ENCODE measurements at regions not wholly inside any gene's neighbourhood (a gene's known extent, or its start where the extent isn't known, plus 50 kb on each side); places are given as distances from the start of the nearest gene placed in this dataset.
"Not testable (repeated sequence)": the region's sequence is repeated elsewhere in the genome, so short reads cannot be mapped to it uniquely, and the experiment has no call there.

GRCh38 chr21:27363719-27364477 is 397.0 kb upstream of the ADAMTS5 start:
- Histone ChIP-seq H3K4me1 (ENCODE audit: insufficient read depth, low read length) (no peaks in the 10 kb centered on the region), H3K9ac (ENCODE audit: low read depth, low read length) (no peak overlapping the region), H3K27ac (ENCODE audit: low read depth, low read length) (no peak overlapping the region), H3K9me3 (ENCODE audit: insufficient read depth, low read depth, low read length) (no peaks in the 10 kb centered on the region), H3K4me3 (ENCODE audit: low read length) (no peak overlapping the region), H3K27me3 (ENCODE audit: insufficient read depth, low read length) (no peaks in the 10 kb centered on the region), H3K36me3 (ENCODE audit: insufficient read depth, low read length) (no peaks in the 10 kb centered on the region)
- WGBS, result 92% methylated on average over 2 of the region's 3 CpGs

DNA sequence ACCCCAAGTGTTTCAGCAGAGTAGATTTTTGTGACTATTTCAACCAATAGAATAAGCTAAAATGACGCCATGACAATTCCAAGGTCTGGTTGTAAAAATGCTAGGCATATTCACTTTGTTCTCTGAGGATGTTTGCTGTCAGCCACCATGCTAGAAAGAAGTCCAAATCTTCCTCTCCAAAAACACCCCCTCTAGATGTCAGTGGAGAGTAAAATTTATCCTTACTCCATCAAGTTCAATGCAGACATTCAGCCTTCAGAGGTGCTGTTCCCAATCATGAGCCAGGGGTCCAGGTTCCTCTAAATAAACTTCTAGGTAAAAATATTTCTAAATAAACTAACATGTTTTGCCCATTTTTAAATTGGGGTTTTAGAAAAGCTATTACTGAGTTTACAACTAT is 395.4 kb upstream of the ADAMTS5 start:
- no peaks in the 10 kb centered on the region for H3K9me3 ChIP-seq (ENCODE audit: insufficient read depth, low read depth, low read length)
- H3K9ac ChIP-seq (ENCODE audit: low read depth, low read length), result no peak overlapping the region
- WGBS, result 60% methylated on average over 1 of the region's 1 CpG
- no peaks in the 10 kb centered on the region for H3K4me1 ChIP-seq (ENCODE audit: insufficient read depth, low read length)
- H3K27me3 ChIP-seq (ENCODE audit: insufficient read depth, low read length), result no peaks in the 10 kb centered on the region
- H3K4me3 ChIP-seq (ENCODE audit: low read length), result no peak overlapping the region
- no peaks in the 10 kb centered on the region for H3K36me3 ChIP-seq (ENCODE audit: insufficient read depth, low read length)
- H3K27ac ChIP-seq (ENCODE audit: low read depth, low read length), result no peak overlapping the region

DNA sequence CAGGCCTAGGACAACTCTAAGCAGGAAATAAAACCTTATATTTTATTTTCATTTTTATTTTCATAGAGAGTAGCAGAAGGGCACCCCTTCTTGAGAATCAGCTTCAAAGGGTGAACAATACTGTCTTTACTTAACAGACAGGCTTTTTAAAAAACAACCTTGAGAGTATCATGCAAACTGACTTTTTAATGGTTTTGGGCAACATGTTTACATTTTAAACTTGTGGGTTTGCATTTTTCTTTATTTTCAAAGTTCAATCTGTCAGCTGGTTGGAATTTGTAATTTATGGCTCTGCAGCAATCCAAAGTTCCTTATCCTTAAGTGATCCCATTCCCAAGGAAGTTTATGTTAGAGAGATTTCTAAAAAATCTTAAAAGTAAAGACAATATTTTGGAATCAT is 392.3 kb upstream of the ADAMTS5 start:
- Histone ChIP-seq H3K9me3 (ENCODE audit: insufficient read depth, low read depth, low read length) (no peaks in the 10 kb centered on the region), H3K4me3 (ENCODE audit: low read length) (no peak overlapping the region), H3K9ac (ENCODE audit: low read depth, low read length) (no peak overlapping the region), H3K4me1 (ENCODE audit: insufficient read depth, low read length) (no peaks in the 10 kb centered on the region), H3K27me3 (ENCODE audit: insufficient read depth, low read length) (no peaks in the 10 kb centered on the region), H3K27ac (ENCODE audit: low read depth, low read length) (no peak overlapping the region), H3K36me3 (ENCODE audit: insufficient read depth, low read length) (no peaks in the 10 kb centered on the region)

DNA sequence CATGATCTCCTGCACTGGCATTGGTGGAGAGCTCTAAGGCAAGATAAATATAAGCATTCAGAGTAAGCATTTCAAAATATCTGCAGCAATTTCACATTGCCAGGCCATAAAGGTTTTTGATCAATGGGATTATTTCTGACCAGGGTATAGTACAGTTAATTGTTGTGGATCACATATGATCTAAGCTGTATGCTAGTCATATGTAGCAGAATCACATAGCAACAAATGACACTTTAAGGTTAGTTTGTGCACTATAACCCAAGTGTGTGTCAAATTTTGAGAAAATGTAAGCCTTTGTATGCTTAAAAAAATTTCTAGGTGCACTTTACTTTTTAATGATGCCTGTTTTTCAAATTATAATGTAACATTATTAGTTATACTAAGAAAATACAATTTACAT is 386.0 kb upstream of the ADAMTS5 start:
- Histone ChIP-seq H3K4me1 (ENCODE audit: insufficient read depth, low read length) (no peaks in the 10 kb centered on the region), H3K27ac (ENCODE audit: low read depth, low read length) (no peak overlapping the region), H3K27me3 (ENCODE audit: insufficient read depth, low read length) (no peaks in the 10 kb centered on the region), H3K36me3 (ENCODE audit: insufficient read depth, low read length) (no peaks in the 10 kb centered on the region), H3K9ac (ENCODE audit: low read depth, low read length) (no peak overlapping the region), H3K4me3 (ENCODE audit: low read length) (no peak overlapping the region), H3K9me3 (ENCODE audit: insufficient read depth, low read depth, low read length) (no peaks in the 10 kb centered on the region)

GRCh38 chr21:27346041-27346448 is 379.2 kb upstream of the ADAMTS5 start:
- 89% methylated on average over 2 of the region's 2 CpGs for WGBS
- Histone ChIP-seq H3K27me3 (ENCODE audit: insufficient read depth, low read length) (no peaks in the 10 kb centered on the region), H3K4me1 (ENCODE audit: insufficient read depth, low read length) (no peaks in the 10 kb centered on the region), H3K9me3 (ENCODE audit: insufficient read depth, low read depth, low read length) (no peaks in the 10 kb centered on the region), H3K4me3 (ENCODE audit: low read length) (no peak overlapping the region), H3K27ac (ENCODE audit: low read depth, low read length) (no peak overlapping the region), H3K36me3 (ENCODE audit: insufficient read depth, low read length) (no peaks in the 10 kb centered on the region), H3K9ac (ENCODE audit: low read depth, low read length) (no peak overlapping the region)

DNA sequence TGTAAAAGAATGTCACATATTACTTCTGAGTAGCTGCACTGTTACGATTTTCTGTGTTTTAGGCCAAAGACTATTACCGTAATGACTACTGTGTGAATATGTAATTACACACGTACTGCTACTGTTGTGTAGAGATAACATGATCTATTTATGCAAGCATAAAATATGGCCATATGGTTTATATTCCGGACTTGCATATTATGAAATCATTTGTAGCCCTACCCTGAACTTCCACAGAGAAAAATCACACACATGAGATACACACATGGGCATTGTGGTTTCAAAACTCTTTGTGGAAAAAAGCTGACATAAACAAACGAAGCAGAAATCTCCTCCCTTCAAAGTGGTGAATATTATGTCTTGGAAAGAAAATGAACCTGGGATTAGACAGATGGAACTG is 373.0 kb upstream of the ADAMTS5 start:
- Histone ChIP-seq H3K27ac (ENCODE audit: low read depth, low read length) (no peak overlapping the region), H3K4me1 (ENCODE audit: insufficient read depth, low read length) (no peaks in the 10 kb centered on the region), H3K27me3 (ENCODE audit: insufficient read depth, low read length) (no peaks in the 10 kb centered on the region), H3K36me3 (ENCODE audit: insufficient read depth, low read length) (no peaks in the 10 kb centered on the region), H3K9ac (ENCODE audit: low read depth, low read length) (no peak overlapping the region), H3K9me3 (ENCODE audit: insufficient read depth, low read depth, low read length) (no peaks in the 10 kb centered on the region), H3K4me3 (ENCODE audit: low read length) (no peak overlapping the region)
- 93% methylated on average over 4 of the region's 5 CpGs for WGBS

DNA sequence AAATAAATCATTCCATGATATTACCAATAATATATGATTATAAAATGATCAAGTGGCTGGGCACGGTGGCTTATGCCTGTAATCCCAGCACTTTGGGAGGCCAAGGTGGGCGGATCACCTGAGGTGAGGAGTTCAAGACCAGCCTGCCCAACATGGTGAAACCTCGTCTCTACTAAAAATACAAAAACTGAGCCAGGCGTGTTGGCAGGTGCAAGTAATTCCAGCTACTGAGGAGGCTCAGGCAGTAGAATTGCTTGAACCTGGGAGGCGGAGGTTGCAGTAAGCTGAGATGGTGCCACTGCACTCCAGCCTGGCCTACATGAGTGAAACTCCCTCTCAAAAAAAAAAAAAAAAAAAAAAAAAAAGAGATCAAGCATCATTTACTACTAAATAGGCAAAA is 371.1 kb upstream of the ADAMTS5 start:
- not testable (repeated sequence) for H3K36me3 ChIP-seq (ENCODE audit: insufficient read depth, low read length); H3K27ac ChIP-seq (ENCODE audit: low read depth, low read length); H3K9me3 ChIP-seq (ENCODE audit: insufficient read depth, low read depth, low read length); H3K27me3 ChIP-seq (ENCODE audit: insufficient read depth, low read length); H3K9ac ChIP-seq (ENCODE audit: low read depth, low read length); H3K4me1 ChIP-seq (ENCODE audit: insufficient read depth, low read length); H3K4me3 ChIP-seq (ENCODE audit: low read length)
- 98% methylated on average over 5 of the region's 5 CpGs for WGBS

DNA sequence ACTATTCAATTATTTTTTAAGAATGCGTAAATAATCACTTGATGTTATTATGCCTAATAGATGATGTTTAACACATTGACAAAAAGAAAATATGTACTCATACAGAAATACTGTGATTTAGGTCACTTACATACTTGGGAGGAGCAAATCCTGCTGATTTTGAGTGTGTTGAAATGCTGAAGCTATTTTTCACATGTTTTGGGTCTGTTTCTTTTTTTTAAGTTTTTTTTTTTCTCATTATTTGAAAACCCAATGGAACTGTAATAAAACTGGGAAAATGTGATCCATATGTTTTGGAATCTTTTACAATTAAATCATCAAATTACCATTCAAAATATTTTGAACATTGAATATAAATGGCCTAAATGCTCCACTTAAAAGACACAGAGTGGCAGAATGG is 366.2 kb upstream of the ADAMTS5 start:
- H3K4me3 ChIP-seq (ENCODE audit: low read length), result no peak overlapping the region
- WGBS, result no CpG with 5 or more reads among the region's 1 CpG

DNA sequence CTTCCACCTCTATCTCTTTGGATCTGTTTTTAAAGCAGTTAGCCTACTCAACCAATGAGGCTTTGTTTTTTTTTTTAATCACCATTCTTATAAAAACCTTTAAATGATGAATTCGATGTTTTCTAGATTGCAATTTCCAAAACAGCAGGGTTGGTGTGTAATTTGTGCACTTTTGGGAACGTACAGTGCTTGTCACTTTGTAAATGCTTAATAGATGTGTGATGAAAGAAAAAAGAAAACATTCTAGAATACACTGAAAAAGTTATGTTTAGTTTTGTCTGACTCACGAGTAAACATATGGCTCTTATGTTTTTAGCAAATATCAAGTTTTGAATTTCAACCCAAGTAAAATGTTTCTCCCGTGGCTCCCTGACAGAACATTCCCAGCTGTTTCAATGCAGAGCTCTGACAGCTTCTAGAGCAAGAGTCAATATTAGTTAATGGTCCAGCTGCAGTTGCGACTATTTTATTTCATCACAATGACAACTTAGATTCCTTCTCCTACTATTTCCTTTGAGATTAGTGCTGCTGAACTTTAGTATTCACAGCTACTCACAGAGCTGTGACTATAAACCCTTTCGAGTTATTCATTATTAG is 362.5 kb upstream of the ADAMTS5 start:
- H3K36me3 ChIP-seq (ENCODE audit: insufficient read depth, low read length), result no peaks in the 10 kb centered on the region
- H3K27ac ChIP-seq (ENCODE audit: low read depth, low read length), result no peak overlapping the region
- H3K9ac ChIP-seq (ENCODE audit: low read depth, low read length), result no peak overlapping the region
- no peak overlapping the region for H3K4me3 ChIP-seq (ENCODE audit: low read length)
- 88% methylated on average over 6 of the region's 6 CpGs for WGBS
- H3K9me3 ChIP-seq (ENCODE audit: insufficient read depth, low read depth, low read length), result 0 out of 2 replicates have a peak, but pooled peaks cover 3% of the 10 kb centered on the region
- no peaks in the 10 kb centered on the region for H3K27me3 ChIP-seq (ENCODE audit: insufficient read depth, low read length)
- H3K4me1 ChIP-seq (ENCODE audit: insufficient read depth, low read length), result no peaks in the 10 kb centered on the region; the same call in 1 of the 2 replicates

More for the DNA sequence above, 366.2 kb upstream of the ADAMTS5 start:
- Histone ChIP-seq H3K36me3 (ENCODE audit: insufficient read depth, low read length) (no peaks in the 10 kb centered on the region), H3K27me3 (ENCODE audit: insufficient read depth, low read length) (no peaks in the 10 kb centered on the region), H3K27ac (ENCODE audit: low read depth, low read length) (no peak overlapping the region), H3K9ac (ENCODE audit: low read depth, low read length) (no peak overlapping the region), H3K4me1 (ENCODE audit: insufficient read depth, low read length) (no peaks in the 10 kb centered on the region), H3K9me3 (ENCODE audit: insufficient read depth, low read depth, low read length) (0 out of 2 replicates have a peak, but pooled peaks cover 4% of the 10 kb centered on the region)

DNA sequence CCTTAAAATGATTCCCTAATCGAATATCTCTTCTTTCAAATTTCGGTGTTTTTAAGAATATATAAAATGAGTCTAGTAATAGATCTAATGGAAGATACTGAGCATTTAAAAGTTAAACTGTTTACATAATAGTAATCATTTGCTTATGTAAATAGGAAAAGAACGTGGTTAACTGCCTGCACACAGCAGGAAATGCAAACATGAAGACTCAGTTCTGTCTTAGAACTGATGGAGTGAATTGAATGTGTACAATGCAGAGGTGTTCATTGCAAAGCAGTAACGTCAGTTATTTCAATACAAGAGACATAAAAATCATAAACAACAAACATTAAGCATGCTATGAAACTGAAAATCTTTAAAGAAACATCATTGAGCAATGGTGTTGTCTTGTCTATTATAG is 359.4 kb upstream of the ADAMTS5 start:
- 63% methylated on average over 2 of the region's 4 CpGs for WGBS
- Histone ChIP-seq H3K36me3 (ENCODE audit: insufficient read depth, low read length) (no peaks in the 10 kb centered on the region), H3K9me3 (ENCODE audit: insufficient read depth, low read depth, low read length) (no peaks in the 10 kb centered on the region), H3K4me3 (ENCODE audit: low read length) (no peak overlapping the region), H3K27me3 (ENCODE audit: insufficient read depth, low read length) (no peaks in the 10 kb centered on the region), H3K9ac (ENCODE audit: low read depth, low read length) (no peak overlapping the region), H3K27ac (ENCODE audit: low read depth, low read length) (no peak overlapping the region), H3K4me1 (ENCODE audit: insufficient read depth, low read length) (no peaks in the 10 kb centered on the region; the same call in 1 of the 2 replicates)

- no peaks in the 10 kb centered on the region for H3K27me3 ChIP-seq (ENCODE audit: insufficient read depth, low read length)
- peaks cover 5% of the 10 kb centered on the region for H3K4me1 ChIP-seq (ENCODE audit: insufficient read depth, low read length)
- no peaks in the 10 kb centered on the region for H3K9me3 ChIP-seq (ENCODE audit: insufficient read depth, low read depth, low read length)
- H3K4me3 ChIP-seq (ENCODE audit: low read length), result no peak overlapping the region
- H3K9ac ChIP-seq (ENCODE audit: low read depth, low read length), result no peak overlapping the region
- no peak overlapping the region for H3K27ac ChIP-seq (ENCODE audit: low read depth, low read length)
- 82% methylated on average over 2 of the region's 2 CpGs for WGBS
- no peaks in the 10 kb centered on the region for H3K36me3 ChIP-seq (ENCODE audit: insufficient read depth, low read length)
These were observed 356.4 kb upstream of the ADAMTS5 start for GRCh38 chr21:27323331-27323730.
